ENCODE measurements at regions not wholly inside any gene's neighbourhood (a gene's known extent, or its start where the extent isn't known, plus 50 kb on each side); places are given as distances from the start of the nearest gene placed in this dataset. TPM values are rescaled to one million over a fixed set of nuclear protein-coding genes. Genes with fewer than 3 reads are reported as not detected.

- Mint-ChIP-seq H3K4me1 (no peaks in the 10 kb centered on the region), H3K4me3 (no peak overlapping the region), H3K9me3 (ENCODE audit: insufficient read depth) (no peaks in the 10 kb centered on the region), H3K27ac (no peak overlapping the region), H3K27me3 (no peaks in the 10 kb centered on the region)
- no peaks in the 10 kb centered on the region for H3K79me2 ChIP-seq (ENCODE audit: control insufficient read depth, insufficient read depth, low read length)
- no peak overlapping the region for H3K9ac ChIP-seq (ENCODE audit: low read length)
- H3K4me1 ChIP-seq (ENCODE audit: control insufficient read depth in 2 of 2, insufficient read depth in 2 of 2, low read length in 2 of 2): no peaks in the 10 kb centered on the region
- DNase-seq (no peak), ATAC-seq (ENCODE audit: low read depth) (no peak)
- H3K27ac ChIP-seq (ENCODE audit: low read length in 2 of 2): no peak overlapping the region
- H3K9me3 ChIP-seq (ENCODE audit: control extremely low read depth in 1 of 3, control insufficient read depth in 2 of 3, insufficient read depth in 1 of 3, low read length in 2 of 3): no peaks in the 10 kb centered on the region
- H3K36me3 ChIP-seq (replicated peaks in 1 of 2; ENCODE audit: control extremely low read depth in 1 of 2, control insufficient read depth in 1 of 2, extremely low read depth in 1 of 2, insufficient read depth in 2 of 2, low read length in 1 of 2): no peaks in the 10 kb centered on the region
- no peak overlapping the region for H3K4me2 ChIP-seq (replicated peaks; ENCODE audit: low read depth, low read length, poor library complexity, severe bottlenecking)
- CTCF ChIA-PET: no interaction called here
- POLR2A ChIA-PET: no interaction called here
- no CpG with 5 or more reads among the region's 2 CpGs for WGBS (ENCODE audit: insufficient coverage)
- intact Hi-C loops (cut with micrococcal nuclease): no loop called here
- no peak overlapping the region for H2AFZ ChIP-seq (ENCODE audit: insufficient read depth, low read depth, low read length, poor library complexity, severe bottlenecking)
- H3K27me3 ChIP-seq (replicated peaks in 1 of 4; ENCODE audit: control extremely low read depth in 1 of 4, control insufficient read depth in 3 of 4, insufficient read depth in 4 of 4, low read length in 3 of 4): no peaks in the 10 kb centered on the region
- TF ChIP-seq CTCF (IDR thresholded peaks at IDR 0.05): no peak
- TF ChIP-seq EZH2 (IDR thresholded peaks at IDR 0.05; ENCODE audit: borderline replicate concordance, insufficient read depth, low read depth, low read length, poor library complexity, severe bottlenecking): no peak
- no peaks in the 10 kb centered on the region for H4K20me1 ChIP-seq (ENCODE audit: control insufficient read depth, insufficient read depth, low read length, poor library complexity, severe bottlenecking)
- no peak overlapping the region for H3K4me3 ChIP-seq (ENCODE audit: control extremely low read depth in 1 of 5, extremely low read depth in 1 of 5, insufficient read depth in 1 of 5, low read depth in 2 of 5, low read length in 4 of 5)
Observed at GRCh38 chr5:114311281-114311680, 50.6 kb upstream of the KCNN2 start.

- Mint-ChIP-seq H3K27ac (no peak overlapping the region), H3K4me3 (no peak overlapping the region), H3K4me1 (no peaks in the 10 kb centered on the region), H3K27me3 (no peaks in the 10 kb centered on the region), H3K9me3 (ENCODE audit: insufficient read depth) (no peaks in the 10 kb centered on the region)
- Histone ChIP-seq H3K4me3 (ENCODE audit: control extremely low read depth in 1 of 5, extremely low read depth in 1 of 5, insufficient read depth in 1 of 5, low read depth in 2 of 5, low read length in 4 of 5) (no peak overlapping the region), H3K36me3 (replicated peaks in 1 of 2; ENCODE audit: control extremely low read depth in 1 of 2, control insufficient read depth in 1 of 2, extremely low read depth in 1 of 2, insufficient read depth in 2 of 2, low read length in 1 of 2) (no peaks in the 10 kb centered on the region), H3K9me3 (ENCODE audit: control extremely low read depth in 1 of 3, control insufficient read depth in 2 of 3, insufficient read depth in 1 of 3, low read length in 2 of 3) (no peaks in the 10 kb centered on the region), H3K27me3 (replicated peaks in 1 of 4; ENCODE audit: control extremely low read depth in 1 of 4, control insufficient read depth in 3 of 4, insufficient read depth in 4 of 4, low read length in 3 of 4) (no peaks in the 10 kb centered on the region), H2AFZ (ENCODE audit: insufficient read depth, low read depth, low read length, poor library complexity, severe bottlenecking) (no peak overlapping the region), H3K79me2 (ENCODE audit: control insufficient read depth, insufficient read depth, low read length) (no peaks in the 10 kb centered on the region), H3K4me1 (ENCODE audit: control insufficient read depth in 2 of 2, insufficient read depth in 2 of 2, low read length in 2 of 2) (no peaks in the 10 kb centered on the region), H3K27ac (ENCODE audit: low read length in 2 of 2) (no peak overlapping the region), H3K9ac (ENCODE audit: low read length) (no peak overlapping the region), H4K20me1 (ENCODE audit: control insufficient read depth, insufficient read depth, low read length, poor library complexity, severe bottlenecking) (no peaks in the 10 kb centered on the region), H3K4me2 (replicated peaks; ENCODE audit: low read depth, low read length, poor library complexity, severe bottlenecking) (no peak overlapping the region)
- no peak for TF ChIP-seq CTCF (IDR thresholded peaks at IDR 0.05)
- 88% methylated on average over 1 of the region's 1 CpG for WGBS (ENCODE audit: insufficient coverage)
- no peak for ATAC-seq (ENCODE audit: low read depth)
- no peak for DNase-seq
- POLR2A ChIA-PET: no interaction called here
- CTCF ChIA-PET: no interaction called here
- intact Hi-C loops (cut with micrococcal nuclease): no loop called here
Observed at GRCh38 chr5:114311968-114312367, 49.9 kb upstream of the KCNN2 start.

Small RNAs in the stretch of these regions (small RNA-seq; reads per million reads assigned to genes)
- gene RN7SKP89 (ENCODE audit: insufficient read length, low read depth, low replicate concordance): not detected

All from B cell (primary cell).